Activated naive CD4-positive, alpha-beta T cell treated with anti-CD3 and anti-CD28 coated beads, Interleukin-2, amount 10 ng/mL, durations not matched to agents 7 days and 5 days (primary cell): ENCODE measurements at regions not wholly inside any gene's neighbourhood (a gene's known extent, or its start where the extent isn't known, plus 50 kb on each side); places are given as distances from the start of the nearest gene placed in this dataset.

ENCODE experiments used
- CTCF ChIA-PET: fragments of 350-600 bp; sonication (Branson Sonifier 250); formaldehyde crosslinking; loops from one replicate; lab custom pipeline; 2021; ENCODE audit warnings: antibody characterized with exemption; lab: Charles Lee
- DNase-seq: peaks from one replicate; pipeline ENCODE4 v3.0.0-alpha.2; 2020
- H3K27ac Mint-ChIP-seq: one replicate; pipeline ENCODE4 v1.8.0; 2021; ENCODE audit warnings: mild to moderate bottlenecking, moderate library complexity, mixed read lengths
- H3K27me3 Mint-ChIP-seq: one replicate; pipeline ENCODE4 v1.8.0; 2021; ENCODE audit warnings: mild to moderate bottlenecking, mixed read lengths
- H3K36me3 Mint-ChIP-seq: one replicate; pipeline ENCODE4 v1.8.0; 2021; ENCODE audit warnings: mixed read lengths
- H3K4me1 Mint-ChIP-seq: one replicate; pipeline ENCODE4 v1.8.0; 2021; ENCODE audit warnings: mixed read lengths
- H3K4me3 Mint-ChIP-seq: one replicate; pipeline ENCODE4 v1.8.0; 2021; ENCODE audit warnings: mild to moderate bottlenecking, moderate library complexity, mixed read lengths
- H3K9me3 Mint-ChIP-seq: one replicate; pipeline ENCODE4 v1.8.0; 2021; ENCODE audit warnings: mixed read lengths

DNA sequence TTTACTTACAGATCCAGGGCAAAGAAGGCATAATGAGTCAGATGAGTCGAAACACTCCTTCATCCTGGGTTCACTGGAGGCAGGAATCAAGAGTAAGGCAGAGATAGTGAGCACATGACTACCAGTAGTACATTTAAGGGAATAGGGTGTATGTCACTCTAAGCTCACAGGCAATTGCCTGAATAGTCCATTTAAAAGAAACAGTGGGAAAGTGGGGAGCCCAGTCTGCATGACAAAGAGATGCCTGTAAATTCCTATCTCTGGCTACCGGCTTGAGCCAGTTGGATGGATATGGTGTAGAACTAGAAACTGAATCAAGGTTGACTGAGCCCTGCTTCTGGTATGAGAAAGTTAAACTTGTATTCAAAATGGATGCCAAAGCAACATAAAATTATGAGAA, 861.5 kb upstream of the ZWINT start:
- no peaks in the 10 kb centered on the region for H3K27me3 Mint-ChIP-seq
- peaks cover 1% of the 10 kb centered on the region for H3K9me3 Mint-ChIP-seq
- no peak overlapping the region for H3K27ac Mint-ChIP-seq
- no peak for DNase-seq
- no peaks in the 10 kb centered on the region for H3K36me3 Mint-ChIP-seq
- no peaks in the 10 kb centered on the region for H3K4me1 Mint-ChIP-seq
- CTCF ChIA-PET = no interaction called here
- no peak overlapping the region for H3K4me3 Mint-ChIP-seq

DNA sequence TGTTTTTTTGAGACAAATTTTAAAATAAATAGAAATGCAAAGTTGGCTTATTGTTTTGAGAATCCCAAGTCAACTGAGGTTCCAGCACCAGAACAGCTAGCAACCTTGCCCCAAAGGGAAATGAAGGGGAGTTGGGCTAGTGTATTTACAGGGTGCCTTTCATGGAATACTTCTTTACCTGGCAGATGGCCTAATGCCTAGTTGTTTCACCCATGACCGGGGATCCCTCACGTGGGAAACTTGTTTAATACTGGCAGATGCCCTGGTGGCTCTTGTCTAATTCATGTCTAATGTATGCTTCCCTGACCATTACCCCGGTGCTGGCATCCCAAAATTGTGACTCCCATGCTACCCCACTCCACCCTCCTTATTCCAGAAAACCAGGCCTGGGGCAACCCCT, 861.1 kb upstream of the ZWINT start:
- no peaks in the 10 kb centered on the region for H3K4me1 Mint-ChIP-seq

DNA sequence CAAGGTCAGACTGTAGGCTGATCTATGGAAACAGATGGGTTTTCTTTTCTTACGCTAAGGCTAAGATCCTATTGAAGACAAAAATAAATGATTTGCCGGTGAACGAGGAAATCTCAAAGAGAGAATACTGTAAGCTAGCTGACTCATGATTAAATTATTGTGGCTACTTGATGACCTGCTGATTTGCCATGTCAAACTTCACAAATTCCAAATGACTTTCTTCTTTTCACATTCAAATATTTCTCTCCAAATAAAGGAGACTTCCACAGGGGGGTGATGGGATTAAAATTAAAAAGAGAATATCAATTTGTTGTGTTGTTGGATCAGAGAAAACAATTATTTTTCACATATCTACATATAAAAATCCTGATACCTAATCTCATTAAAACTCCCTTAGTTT, 860.6 kb upstream of the ZWINT start:
- CTCF ChIA-PET = no interaction called here

More for the DNA sequence above, 861.1 kb upstream of the ZWINT start:
- CTCF ChIA-PET = no interaction called here
- Mint-ChIP-seq H3K4me3 (no peak overlapping the region), H3K27ac (no peak overlapping the region), H3K9me3 (peaks cover 1% of the 10 kb centered on the region), H3K36me3 (no peaks in the 10 kb centered on the region), H3K27me3 (no peaks in the 10 kb centered on the region)
- DNase-seq = no peak

DNA sequence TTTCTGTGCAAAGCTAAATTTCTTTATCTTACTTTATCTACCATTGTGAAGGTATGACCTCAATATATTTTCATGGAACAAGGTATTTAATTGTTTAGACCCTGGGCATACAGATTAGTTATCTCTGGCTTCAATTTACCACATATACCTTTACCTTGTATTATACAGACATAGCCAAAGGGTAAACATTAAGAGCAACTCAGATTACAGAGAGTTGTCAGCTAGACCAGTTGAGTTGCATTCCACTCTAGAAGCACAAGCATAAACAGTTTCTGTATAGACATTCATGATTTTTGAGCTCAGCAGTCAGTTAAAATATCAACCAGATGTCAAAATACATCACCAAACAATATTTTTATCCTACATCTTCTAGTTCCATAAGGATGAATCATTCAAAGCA, 857.3 kb upstream of the ZWINT start:
- no peak overlapping the region for H3K4me3 Mint-ChIP-seq
- DNase-seq = no peak
- H3K36me3 Mint-ChIP-seq = no peaks in the 10 kb centered on the region
- H3K4me1 Mint-ChIP-seq = no peaks in the 10 kb centered on the region
- H3K27ac Mint-ChIP-seq = no peak overlapping the region
- H3K27me3 Mint-ChIP-seq = no peaks in the 10 kb centered on the region
- CTCF ChIA-PET = no interaction called here
- H3K9me3 Mint-ChIP-seq = peaks cover 6% of the 10 kb centered on the region

More for the DNA sequence above, 860.6 kb upstream of the ZWINT start:
- H3K9me3 Mint-ChIP-seq = peaks cover 1% of the 10 kb centered on the region
- H3K4me3 Mint-ChIP-seq = no peak overlapping the region
- no peak overlapping the region for H3K27ac Mint-ChIP-seq
- DNase-seq = no peak
- H3K36me3 Mint-ChIP-seq = no peaks in the 10 kb centered on the region
- no peaks in the 10 kb centered on the region for H3K4me1 Mint-ChIP-seq
- H3K27me3 Mint-ChIP-seq = no peaks in the 10 kb centered on the region

GRCh38 chr10:57202356-57202755, 841.3 kb upstream of the ZWINT start:
- H3K4me1 Mint-ChIP-seq = no peaks in the 10 kb centered on the region
- no peak for DNase-seq
- peaks cover 8% of the 10 kb centered on the region for H3K9me3 Mint-ChIP-seq
- no peak overlapping the region for H3K4me3 Mint-ChIP-seq
- no peaks in the 10 kb centered on the region for H3K27me3 Mint-ChIP-seq
- CTCF ChIA-PET = no interaction called here
- no peak overlapping the region for H3K27ac Mint-ChIP-seq
- H3K36me3 Mint-ChIP-seq = no peaks in the 10 kb centered on the region

DNA sequence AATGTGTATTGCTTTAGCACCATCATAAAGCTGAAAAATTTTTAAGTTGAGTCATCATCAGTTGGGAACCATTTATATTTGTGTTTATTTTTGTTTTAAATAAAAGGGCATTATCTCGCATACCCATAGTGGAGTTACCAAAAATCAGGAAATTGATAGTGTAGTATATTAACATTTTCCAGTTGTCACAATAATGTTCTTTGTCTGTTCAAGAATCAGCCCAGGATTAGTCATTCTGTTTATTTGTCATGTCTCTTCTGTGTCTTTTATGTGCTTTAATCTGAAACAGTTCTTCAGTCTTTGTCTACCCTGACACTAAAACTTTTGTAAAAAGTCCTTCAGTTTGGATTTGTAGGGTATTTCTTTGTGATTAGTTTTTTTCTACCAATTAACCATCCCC, 827.8 kb upstream of the ZWINT start:
- CTCF ChIA-PET = no interaction called here
- no peaks in the 10 kb centered on the region for H3K4me1 Mint-ChIP-seq
- H3K27me3 Mint-ChIP-seq = no peaks in the 10 kb centered on the region
- DNase-seq = no peak
- peaks cover 5% of the 10 kb centered on the region for H3K9me3 Mint-ChIP-seq
- H3K4me3 Mint-ChIP-seq = no peak overlapping the region
- no peaks in the 10 kb centered on the region for H3K36me3 Mint-ChIP-seq
- H3K27ac Mint-ChIP-seq = no peak overlapping the region

DNA sequence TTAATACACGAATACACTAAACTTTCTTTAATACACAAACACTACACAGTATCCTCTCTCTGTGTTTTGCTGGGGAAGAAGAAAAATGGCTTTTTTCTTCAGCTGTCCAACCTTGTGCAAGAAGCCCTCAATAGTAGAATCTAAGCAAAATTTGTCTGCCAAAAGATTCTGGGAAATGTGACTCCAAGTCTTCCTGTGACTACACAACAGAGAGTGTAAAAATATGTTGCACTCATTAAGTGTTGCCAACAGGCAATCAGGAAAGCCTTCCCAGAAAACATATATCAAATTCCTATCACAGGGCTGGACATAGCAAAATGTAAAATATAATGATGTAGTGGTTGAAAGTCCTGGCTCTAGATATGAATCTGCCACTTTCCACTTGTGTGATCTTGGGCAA, 825.1 kb upstream of the ZWINT start:
- DNase-seq = no peak
- no peaks in the 10 kb centered on the region for H3K27me3 Mint-ChIP-seq

DNA sequence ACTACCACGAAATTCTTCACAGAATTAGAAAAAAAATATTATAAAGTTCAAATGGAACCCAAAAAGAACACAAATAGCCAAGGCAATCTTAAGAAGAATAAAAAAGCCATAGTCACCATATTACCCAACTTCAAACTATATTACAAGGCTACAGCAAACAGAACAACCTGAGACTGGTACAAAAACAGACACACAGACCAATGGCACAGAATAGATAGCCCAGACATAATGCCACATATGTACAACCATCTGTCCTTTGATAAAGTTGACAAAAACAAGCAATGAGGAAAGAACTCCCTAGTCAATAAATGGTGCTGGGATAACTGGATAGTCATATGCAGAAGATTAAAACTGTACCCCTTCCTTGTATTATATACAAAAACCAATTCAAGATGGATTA, 808.5 kb upstream of the ZWINT start:
- Mint-ChIP-seq H3K4me3 (no peak overlapping the region), H3K27me3 (no peaks in the 10 kb centered on the region), H3K4me1 (no peaks in the 10 kb centered on the region), H3K9me3 (peaks cover 19% of the 10 kb centered on the region), H3K36me3 (no peaks in the 10 kb centered on the region), H3K27ac (no peak overlapping the region)
- no peak for DNase-seq
- CTCF ChIA-PET = no interaction called here

More for the DNA sequence above, 825.1 kb upstream of the ZWINT start:
- CTCF ChIA-PET = no interaction called here
- Mint-ChIP-seq H3K9me3 (peaks cover 7% of the 10 kb centered on the region), H3K27ac (no peak overlapping the region), H3K4me1 (no peaks in the 10 kb centered on the region), H3K36me3 (no peaks in the 10 kb centered on the region), H3K4me3 (no peak overlapping the region)

DNA sequence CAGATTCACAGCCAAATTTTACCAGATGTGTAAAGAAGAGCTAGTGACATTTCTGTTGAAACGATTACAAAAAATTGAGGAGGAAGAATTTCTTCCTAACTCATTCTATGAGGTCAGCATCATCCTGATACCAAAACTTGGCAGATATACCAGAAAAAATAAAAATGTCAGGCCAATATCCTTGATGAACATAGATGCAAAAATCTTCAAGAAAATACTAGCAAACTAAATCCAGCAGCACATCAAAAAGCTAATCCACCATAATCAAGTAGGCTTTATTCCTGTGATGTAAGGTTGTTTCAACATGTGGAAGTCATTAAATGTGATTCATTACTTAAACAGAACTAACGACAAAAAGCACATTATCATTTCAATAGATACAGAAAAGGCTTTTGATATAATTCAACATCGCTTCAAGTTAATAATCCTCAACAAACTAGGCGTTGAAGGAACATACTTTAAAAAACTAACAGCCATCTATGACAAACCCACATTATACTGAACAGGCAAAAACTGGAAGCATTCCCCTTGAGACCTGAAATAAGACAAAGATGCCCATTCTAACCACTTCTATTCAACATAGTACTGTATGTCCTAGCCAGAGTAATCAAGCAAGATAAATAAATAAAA, 807.7 kb upstream of the ZWINT start:
- no peaks in the 10 kb centered on the region for H3K4me1 Mint-ChIP-seq
- no peak overlapping the region for H3K4me3 Mint-ChIP-seq
- no peaks in the 10 kb centered on the region for H3K27me3 Mint-ChIP-seq
- DNase-seq = no peak
- H3K27ac Mint-ChIP-seq = no peak overlapping the region
- H3K36me3 Mint-ChIP-seq = no peaks in the 10 kb centered on the region
- CTCF ChIA-PET = no interaction called here
- H3K9me3 Mint-ChIP-seq = peaks cover 23% of the 10 kb centered on the region

DNA sequence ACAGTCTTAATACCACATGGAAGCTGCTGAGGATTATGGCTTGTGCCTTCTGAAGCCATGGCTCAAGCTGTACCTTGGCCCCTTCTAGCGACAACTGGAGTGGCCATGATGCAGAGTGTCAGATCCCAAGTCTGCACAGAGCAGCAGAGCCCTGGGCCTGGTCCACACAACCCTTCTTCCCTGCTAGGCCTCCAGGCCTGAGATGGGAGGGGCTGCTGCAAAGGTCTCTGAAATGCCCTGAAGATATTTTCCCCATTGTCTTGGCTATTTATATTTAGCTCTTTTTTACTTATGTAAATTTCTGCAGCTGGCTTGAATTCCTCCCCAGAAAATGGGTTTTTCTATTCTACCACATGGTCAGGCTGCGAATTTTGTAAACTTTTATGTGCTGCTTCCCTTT, 804.6 kb upstream of the ZWINT start:
- DNase-seq = no peak
- Mint-ChIP-seq H3K4me3 (no peak overlapping the region), H3K9me3 (peaks cover 25% of the 10 kb centered on the region), H3K36me3 (no peaks in the 10 kb centered on the region), H3K27me3 (no peaks in the 10 kb centered on the region), H3K4me1 (no peaks in the 10 kb centered on the region), H3K27ac (no peak overlapping the region)
- CTCF ChIA-PET = no interaction called here

DNA sequence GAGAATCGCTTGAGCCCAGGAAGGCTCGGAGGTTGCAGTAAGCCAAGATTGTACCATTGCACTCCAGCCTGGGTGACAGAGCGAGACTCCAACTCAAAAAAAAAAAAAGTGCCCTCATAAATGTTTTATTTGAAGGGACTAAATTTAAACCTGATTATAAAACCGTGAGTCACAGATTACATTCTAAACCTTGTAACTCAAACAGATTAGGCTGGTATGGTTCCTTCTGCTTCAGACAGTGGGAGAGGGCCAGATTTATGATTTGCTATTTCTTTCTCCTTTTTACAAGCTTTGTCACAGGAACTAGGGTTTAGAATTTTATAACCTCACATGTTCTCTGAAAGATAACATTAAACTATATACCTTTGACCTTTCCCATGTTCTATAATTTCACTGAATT, 801.2 kb upstream of the ZWINT start:
- no peaks in the 10 kb centered on the region for H3K36me3 Mint-ChIP-seq
- H3K27me3 Mint-ChIP-seq = no peaks in the 10 kb centered on the region
- no peak overlapping the region for H3K4me3 Mint-ChIP-seq
- CTCF ChIA-PET = no interaction called here
- no peaks in the 10 kb centered on the region for H3K4me1 Mint-ChIP-seq
- no peak overlapping the region for H3K27ac Mint-ChIP-seq
- DNase-seq = no peak
- peaks cover 15% of the 10 kb centered on the region for H3K9me3 Mint-ChIP-seq

GRCh38 chr10:57161157-57161556, 800.1 kb upstream of the ZWINT start:
- Mint-ChIP-seq H3K9me3 (peaks cover 7% of the 10 kb centered on the region), H3K4me1 (no peaks in the 10 kb centered on the region), H3K4me3 (no peak overlapping the region), H3K36me3 (no peaks in the 10 kb centered on the region), H3K27me3 (no peaks in the 10 kb centered on the region), H3K27ac (no peak overlapping the region)
- DNase-seq = no peak
- CTCF ChIA-PET = no interaction called here

GRCh38 chr10:57145548-57145947, 784.5 kb upstream of the ZWINT start:
- Mint-ChIP-seq H3K9me3 (peaks cover 11% of the 10 kb centered on the region), H3K4me3 (no peak overlapping the region), H3K27me3 (no peaks in the 10 kb centered on the region), H3K4me1 (no peaks in the 10 kb centered on the region), H3K36me3 (no peaks in the 10 kb centered on the region), H3K27ac (no peak overlapping the region)
- CTCF ChIA-PET = no interaction called here
- no peak for DNase-seq

- H3K36me3 Mint-ChIP-seq = no peaks in the 10 kb centered on the region
- no peaks in the 10 kb centered on the region for H3K4me1 Mint-ChIP-seq
- H3K4me3 Mint-ChIP-seq = no peak overlapping the region
- CTCF ChIA-PET = no interaction called here
- H3K27ac Mint-ChIP-seq = no peak overlapping the region
- peaks cover 17% of the 10 kb centered on the region for H3K9me3 Mint-ChIP-seq
- no peaks in the 10 kb centered on the region for H3K27me3 Mint-ChIP-seq
- DNase-seq = no peak
Observed at GRCh38 chr10:57142925-57143576, 782.0 kb upstream of the ZWINT start.

DNA sequence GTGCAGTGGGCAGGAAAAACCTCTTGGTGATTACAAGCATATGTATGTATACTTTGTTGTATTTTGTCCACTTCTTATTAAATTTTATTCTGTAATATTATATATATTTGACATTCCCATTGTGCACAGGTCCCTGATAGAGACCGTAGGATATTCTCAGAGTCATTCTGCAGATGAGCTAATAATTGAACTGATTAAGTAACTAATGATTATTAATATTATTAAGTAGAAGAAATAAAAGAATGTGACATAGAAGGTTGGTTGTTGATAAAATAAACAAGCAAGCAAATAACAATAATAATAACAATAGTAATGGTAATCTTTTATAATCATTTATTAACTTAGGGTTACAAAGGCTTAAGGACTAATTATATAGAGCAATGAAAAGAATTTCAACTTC, 780.6 kb upstream of the ZWINT start:
- no peaks in the 10 kb centered on the region for H3K4me1 Mint-ChIP-seq
- H3K36me3 Mint-ChIP-seq = no peaks in the 10 kb centered on the region
- H3K27ac Mint-ChIP-seq = no peak overlapping the region
- CTCF ChIA-PET = no interaction called here
- no peak for DNase-seq
- H3K9me3 Mint-ChIP-seq = peaks cover 16% of the 10 kb centered on the region
- H3K27me3 Mint-ChIP-seq = no peaks in the 10 kb centered on the region
- no peak overlapping the region for H3K4me3 Mint-ChIP-seq
